ENCODE measurements at regions not wholly inside any gene's neighbourhood (a gene's known extent, or its start where the extent isn't known, plus 50 kb on each side); places are given as distances from the start of the nearest gene placed in this dataset.

- H3K4me1 ChIP-seq (ENCODE audit: insufficient read depth, low read length) = 0 out of 2 replicates have a peak, but pooled peaks cover 4% of the 10 kb centered on the region
- DNase-seq (no peak), ATAC-seq (ENCODE audit: insufficient read depth, low read depth) (no peak)
- H4K20me1 ChIP-seq (ENCODE audit: insufficient read depth, low read length) = no peaks in the 10 kb centered on the region
- no peak overlapping the region for H3K4me2 ChIP-seq (ENCODE audit: insufficient read depth, low read length)
- no peaks in the 10 kb centered on the region for H3K36me3 ChIP-seq (ENCODE audit: insufficient read depth, low read length)
- H3K4me3 ChIP-seq (ENCODE audit: low read depth in 1 of 2, low read length in 2 of 2) = no peak overlapping the region
- H2AFZ ChIP-seq (ENCODE audit: low read depth, low read length) = no peak overlapping the region
- H3K27ac ChIP-seq (ENCODE audit: low read length) = no peak overlapping the region
- H3K9ac ChIP-seq (ENCODE audit: low read depth, low read length) = no peak overlapping the region
- H3K9me3 ChIP-seq (ENCODE audit: insufficient read depth, low read length, severe bottlenecking) = no peaks in the 10 kb centered on the region
- TF ChIP-seq EZH2 (IDR thresholded peaks at IDR 0.05; ENCODE audit: borderline replicate concordance, low read depth, low read length, severe bottlenecking) (no peak), CTCF (IDR thresholded peaks at IDR 0.05; ENCODE audit: borderline replicate concordance, extremely low read depth, low read length, poor library complexity, severe bottlenecking) (no peak)
- H3K27me3 ChIP-seq (ENCODE audit: insufficient read depth, low read length, poor library complexity) = no peaks in the 10 kb centered on the region
- H3K79me2 ChIP-seq (ENCODE audit: insufficient read depth, low read length) = no peaks in the 10 kb centered on the region
Observed at GRCh38 chr2:59583173-59583765, 970.2 kb downstream of the BCL11A start.

- no peak overlapping the region for H3K4me2 ChIP-seq (ENCODE audit: insufficient read depth, low read length)
- no peaks in the 10 kb centered on the region for H4K20me1 ChIP-seq (ENCODE audit: insufficient read depth, low read length)
- H3K4me3 ChIP-seq (ENCODE audit: low read depth in 1 of 2, low read length in 2 of 2) = no peak overlapping the region
- H3K36me3 ChIP-seq (ENCODE audit: insufficient read depth, low read length) = no peaks in the 10 kb centered on the region
- H3K27ac ChIP-seq (ENCODE audit: low read length) = no peak overlapping the region
- TF ChIP-seq EZH2 (IDR thresholded peaks at IDR 0.05; ENCODE audit: borderline replicate concordance, low read depth, low read length, severe bottlenecking) (no peak), CTCF (IDR thresholded peaks at IDR 0.05; ENCODE audit: borderline replicate concordance, extremely low read depth, low read length, poor library complexity, severe bottlenecking) (no peak)
- H3K79me2 ChIP-seq (ENCODE audit: insufficient read depth, low read length) = no peaks in the 10 kb centered on the region
- ATAC-seq (ENCODE audit: insufficient read depth, low read depth) (no peak), DNase-seq (no peak)
- H3K9ac ChIP-seq (ENCODE audit: low read depth, low read length) = no peak overlapping the region
- no peak overlapping the region for H2AFZ ChIP-seq (ENCODE audit: low read depth, low read length)
- H3K9me3 ChIP-seq (ENCODE audit: insufficient read depth, low read length, severe bottlenecking) = no peaks in the 10 kb centered on the region
- H3K4me1 ChIP-seq (ENCODE audit: insufficient read depth, low read length) = peaks cover 12% of the 10 kb centered on the region
- no peaks in the 10 kb centered on the region for H3K27me3 ChIP-seq (ENCODE audit: insufficient read depth, low read length, poor library complexity)
Observed at GRCh38 chr2:59578349-59578748, 975.1 kb downstream of the BCL11A start.

GRCh38 chr2:59575191-59575590 lies 978.3 kb downstream of the BCL11A start:
- DNase-seq = no peak
- H3K4me2 ChIP-seq (ENCODE audit: insufficient read depth, low read length) = no peak overlapping the region

More at GRCh38 chr2:59575191-59575590, 978.3 kb downstream of the BCL11A start:
- Histone ChIP-seq H4K20me1 (ENCODE audit: insufficient read depth, low read length) (no peaks in the 10 kb centered on the region), H3K4me1 (ENCODE audit: insufficient read depth, low read length) (peaks cover 15% of the 10 kb centered on the region), H3K36me3 (ENCODE audit: insufficient read depth, low read length) (no peaks in the 10 kb centered on the region), H3K27me3 (ENCODE audit: insufficient read depth, low read length, poor library complexity) (no peaks in the 10 kb centered on the region), H3K9me3 (ENCODE audit: insufficient read depth, low read length, severe bottlenecking) (no peaks in the 10 kb centered on the region), H3K27ac (ENCODE audit: low read length) (peak overlapping the region; percentile 52), H3K9ac (ENCODE audit: low read depth, low read length) (no peak overlapping the region), H2AFZ (ENCODE audit: low read depth, low read length) (peak overlapping the region; percentile 65), H3K4me3 (ENCODE audit: low read depth in 1 of 2, low read length in 2 of 2) (no peak overlapping the region), H3K79me2 (ENCODE audit: insufficient read depth, low read length) (no peaks in the 10 kb centered on the region)
- ATAC-seq (ENCODE audit: insufficient read depth, low read depth) = peak; percentile 68
- TF ChIP-seq EZH2 (IDR thresholded peaks at IDR 0.05; ENCODE audit: borderline replicate concordance, low read depth, low read length, severe bottlenecking) (no peak), CTCF (IDR thresholded peaks at IDR 0.05; ENCODE audit: borderline replicate concordance, extremely low read depth, low read length, poor library complexity, severe bottlenecking) (no peak)
